ENCODE measurements at regions not wholly inside any gene's neighbourhood (a gene's known extent, or its start where the extent isn't known, plus 50 kb on each side); places are given as distances from the start of the nearest gene placed in this dataset.
A peak's percentile ranks its signal among the peaks of the same experiment; 100 is the strongest.

DNA sequence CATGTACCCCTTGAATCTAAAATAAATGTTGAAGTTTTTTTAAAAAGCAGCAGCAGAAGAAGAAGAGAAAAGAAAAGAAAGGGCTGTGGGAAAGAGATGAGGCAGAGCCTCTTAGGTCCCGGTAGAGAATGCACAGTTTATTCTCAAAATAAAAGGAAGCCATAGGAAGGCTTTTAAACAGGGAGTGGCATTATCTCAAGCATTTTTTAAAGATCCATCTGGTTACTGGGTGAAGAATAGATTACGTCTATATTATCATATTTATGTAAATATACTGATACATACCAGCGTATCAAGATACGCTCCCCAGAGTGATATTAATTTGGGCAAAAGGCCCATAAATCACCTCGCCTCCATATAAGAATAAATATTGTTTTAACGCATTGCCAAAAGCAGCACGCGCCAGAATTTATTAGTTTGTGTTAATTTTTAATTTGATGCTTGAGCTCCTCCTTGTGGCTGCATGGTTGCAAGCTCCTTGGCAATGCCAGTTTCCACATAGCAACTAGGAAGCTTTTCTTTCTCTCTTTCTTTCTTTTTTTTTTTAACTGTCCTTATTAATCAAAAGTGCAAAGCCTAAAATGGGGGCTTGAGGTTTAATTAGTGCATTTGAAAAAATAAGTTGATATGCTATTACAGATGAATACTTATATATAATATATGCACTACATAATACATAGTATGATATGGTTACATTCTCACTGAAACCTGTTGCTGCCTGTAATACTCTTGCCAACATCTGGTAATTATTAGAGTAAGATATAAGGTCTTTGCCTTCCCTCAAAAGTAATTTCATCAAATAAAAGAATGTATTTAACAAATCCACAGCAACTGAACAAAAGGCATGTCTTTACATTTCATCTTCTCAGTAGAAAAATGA is 242.8 kb upstream of the UBE2E2 start:
- Mint-ChIP-seq H3K27ac (no peak overlapping the region; a peak in 1 of 7 replicates), H3K9me3 (no peaks in the 10 kb centered on the region), H3K27me3 (ENCODE audit: low read depth) (no peaks in the 10 kb centered on the region), H3K4me1 (peaks cover 7 to 8% of the 10 kb centered on the region in 2 experiments; a peak in 3 of 4 replicates), H3K4me3 (no peak overlapping the region), H3K36me3 (ENCODE audit: insufficient read depth in 1 of 3, low read depth in 3 of 3) (no peaks in the 10 kb centered on the region)
- Histone ChIP-seq H3K79me2 (ENCODE audit: insufficient read depth, low read length) (no peaks in the 10 kb centered on the region), H2BK120ac (ENCODE audit: low read depth, low read length, poor library complexity, severe bottlenecking) (no peak overlapping the region), H3K56ac (ENCODE audit: insufficient read length, low read depth, low read length) (no peak overlapping the region), H2BK5ac (ENCODE audit: insufficient read length, low read length) (no peak overlapping the region), H3K23ac (ENCODE audit: insufficient read length, low read depth, low read length) (no peak overlapping the region), H3K4ac (ENCODE audit: low read depth, low read length) (no peak overlapping the region), H4K5ac (ENCODE audit: insufficient read length, low read depth, low read length) (no peak overlapping the region), H3K4me2 (ENCODE audit: insufficient read depth, insufficient read length, low read length) (no peak overlapping the region), H3K27me3 (ENCODE audit: insufficient read depth, low read length) (no peaks in the 10 kb centered on the region), H2BK12ac (ENCODE audit: insufficient read length, low read depth, low read length) (no peak overlapping the region), H3T11ph (ENCODE audit: low read length) (no peak overlapping the region), H2AK5ac (ENCODE audit: insufficient read length, low read length) (no peak overlapping the region), H4K20me1 (ENCODE audit: control insufficient read depth, insufficient read depth, insufficient read length) (no peaks in the 10 kb centered on the region), H2AFZ (ENCODE audit: low read length) (no peak overlapping the region), H3K23me2 (ENCODE audit: insufficient read length, low read depth, low read length, poor library complexity, severe bottlenecking) (no peaks in the 10 kb centered on the region), H3K18ac (ENCODE audit: insufficient read length, low read depth, low read length) (no peak overlapping the region), H3K14ac (ENCODE audit: insufficient read depth, low read length) (no peak overlapping the region), H2BK20ac (ENCODE audit: low read depth, low read length, poor library complexity, severe bottlenecking) (no peak overlapping the region), H3K4me1 (ENCODE audit: insufficient read depth, low read length) (no peaks in the 10 kb centered on the region), H4K8ac (replicated peaks; ENCODE audit: insufficient read length, low read depth, low read length) (no peak overlapping the region), H4K91ac (ENCODE audit: insufficient read length, low read depth, low read length) (no peak overlapping the region), H3K79me1 (ENCODE audit: insufficient read depth, low read depth, low read length, poor library complexity, severe bottlenecking) (no peaks in the 10 kb centered on the region), H3K27ac (ENCODE audit: insufficient read length, low read depth, low read length) (no peak overlapping the region), H3K9ac (ENCODE audit: extremely low read depth, insufficient read length, low read length) (no peak overlapping the region), H2BK15ac (ENCODE audit: low read depth, low read length) (no peak overlapping the region), H3K9me3 (ENCODE audit: control insufficient read depth, low read depth, low read length) (no peaks in the 10 kb centered on the region)
- no peak for DNase-seq
- TF ChIP-seq CTCF (conservative IDR thresholded peaks at IDR 0.05), result peak; percentile 81
- WGBS (ENCODE audit: extremely low coverage, insufficient read length, low lambda C conversion rate), result no CpG with 5 or more reads among the region's 8 CpGs
